ENCODE measurements at regions not wholly inside any gene's neighbourhood (a gene's known extent, or its start where the extent isn't known, plus 50 kb on each side); places are given as distances from the start of the nearest gene placed in this dataset.

- Histone ChIP-seq H3K4me1 (no peaks in the 10 kb centered on the region), H3K36me3 (no peaks in the 10 kb centered on the region), H3K4me3 (no peak overlapping the region), H3K27me3 (no peaks in the 10 kb centered on the region), H3K9me3 (no peaks in the 10 kb centered on the region), H3K27ac (no peak overlapping the region)
- TF ChIP-seq CTCF (IDR thresholded peaks at IDR 0.05) = no peak
- intact Hi-C loops (cut with DNase I) = no loop called here
- DNase-seq (no peak), ATAC-seq (no peak)
Observed at GRCh38 chr5:108623826-108624225, 123.9 kb upstream of the FER start.

- no peak for ATAC-seq
- Histone ChIP-seq H3K4me1 (no peaks in the 10 kb centered on the region), H3K36me3 (no peaks in the 10 kb centered on the region), H3K27me3 (no peaks in the 10 kb centered on the region), H3K27ac (no peak overlapping the region), H3K4me3 (no peak overlapping the region), H3K9me3 (no peaks in the 10 kb centered on the region)
- DNase-seq = no peak
- intact Hi-C loops (cut with DNase I) = no loop called here
- TF ChIP-seq CTCF (IDR thresholded peaks at IDR 0.05) = no peak
Observed at GRCh38 chr5:108620516-108620915, 127.2 kb upstream of the FER start.

- intact Hi-C loops (cut with DNase I) = no loop called here
- no peaks in the 10 kb centered on the region for H3K27me3 ChIP-seq
- no peaks in the 10 kb centered on the region for H3K9me3 ChIP-seq
- no peaks in the 10 kb centered on the region for H3K4me1 ChIP-seq
- ATAC-seq = no peak
- no peaks in the 10 kb centered on the region for H3K36me3 ChIP-seq
- H3K4me3 ChIP-seq = no peak overlapping the region
- H3K27ac ChIP-seq = no peak overlapping the region
- no peak for TF ChIP-seq CTCF (IDR thresholded peaks at IDR 0.05)
- DNase-seq = no peak
Observed at GRCh38 chr5:108619815-108620214, 127.9 kb upstream of the FER start.

GRCh38 chr5:108617467-108618435, 129.9 kb upstream of the FER start:
- H3K27ac ChIP-seq = no peak overlapping the region
- no peak overlapping the region for H3K4me3 ChIP-seq
- intact Hi-C loops (cut with DNase I) = no loop called here
- TF ChIP-seq CTCF (IDR thresholded peaks at IDR 0.05) = no peak
- no peaks in the 10 kb centered on the region for H3K27me3 ChIP-seq
- H3K9me3 ChIP-seq = no peaks in the 10 kb centered on the region
- DNase-seq = no peak
- ATAC-seq = no peak
- no peaks in the 10 kb centered on the region for H3K36me3 ChIP-seq
- no peaks in the 10 kb centered on the region for H3K4me1 ChIP-seq

- Histone ChIP-seq H3K27ac (no peak overlapping the region), H3K4me3 (no peak overlapping the region), H3K27me3 (no peaks in the 10 kb centered on the region), H3K36me3 (no peaks in the 10 kb centered on the region), H3K9me3 (no peaks in the 10 kb centered on the region), H3K4me1 (no peaks in the 10 kb centered on the region)
- no peak for DNase-seq
- ATAC-seq = no peak
- no peak for TF ChIP-seq CTCF (IDR thresholded peaks at IDR 0.05)
- intact Hi-C loops (cut with DNase I) = no loop called here
Observed at GRCh38 chr5:108615216-108615615, 132.5 kb upstream of the FER start.

All from upper lobe of right lung (tissue), 1 donor.